G401.6 (cell line): ENCODE measurements at regions not wholly inside any gene's neighbourhood (a gene's known extent, or its start where the extent isn't known, plus 50 kb on each side); places are given as distances from the start of the nearest gene placed in this dataset.

Source experiments
- FAIRE-seq: peaks from 2 replicates; lab custom pipeline; 2012; peaks lifted over from hg19 to GRCh38; lab: Jason Lieb, UNC

- FAIRE-seq = no peak
Observed at GRCh38 chr4:32251126-32251525, 1531.0 kb downstream of the PCDH7 start.

- no peak for FAIRE-seq
Observed at GRCh38 chr4:32251926-32252325, 1531.8 kb downstream of the PCDH7 start.

DNA sequence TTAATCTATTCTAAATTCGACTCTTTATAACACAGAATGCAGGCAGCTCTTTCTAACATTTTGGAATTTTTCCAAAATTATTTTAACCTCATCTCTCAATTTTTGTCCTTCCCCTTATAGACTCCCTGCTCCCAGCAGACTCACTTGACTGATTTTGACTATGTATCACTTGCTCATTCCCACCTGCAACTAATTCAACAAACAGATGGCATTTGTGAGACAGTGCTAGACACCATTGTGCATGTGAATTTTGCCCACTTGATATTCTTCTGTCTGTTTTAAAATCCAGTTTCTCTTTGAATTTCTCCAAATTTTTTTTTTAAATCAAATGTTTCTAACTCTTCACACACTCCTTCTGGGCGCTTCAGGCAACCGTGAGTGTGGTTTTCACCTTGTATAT, 1534.0 kb downstream of the PCDH7 start:
- FAIRE-seq = no peak

- FAIRE-seq = no peak
Observed at GRCh38 chr4:32258986-32259385, 1538.8 kb downstream of the PCDH7 start.

DNA sequence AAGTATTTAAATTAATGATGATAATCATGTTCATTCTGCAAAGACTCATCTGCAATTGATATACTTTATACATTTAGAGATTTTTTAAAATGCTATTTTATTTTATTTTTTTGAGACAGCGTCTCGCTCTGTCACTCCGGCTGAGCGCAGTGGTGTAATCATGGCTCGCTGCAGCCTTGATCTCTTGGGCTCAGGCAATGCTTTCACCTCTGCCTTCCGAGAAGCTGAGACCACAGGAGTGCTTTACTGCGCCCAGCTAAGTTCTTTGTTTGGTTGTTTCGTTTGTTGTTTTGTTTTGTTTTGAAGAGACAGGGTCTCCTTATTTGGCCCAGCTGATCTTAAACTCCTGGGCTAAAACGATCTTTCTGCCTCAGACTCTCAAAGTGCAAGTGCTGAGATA, 1541.0 kb downstream of the PCDH7 start:
- FAIRE-seq = no peak

DNA sequence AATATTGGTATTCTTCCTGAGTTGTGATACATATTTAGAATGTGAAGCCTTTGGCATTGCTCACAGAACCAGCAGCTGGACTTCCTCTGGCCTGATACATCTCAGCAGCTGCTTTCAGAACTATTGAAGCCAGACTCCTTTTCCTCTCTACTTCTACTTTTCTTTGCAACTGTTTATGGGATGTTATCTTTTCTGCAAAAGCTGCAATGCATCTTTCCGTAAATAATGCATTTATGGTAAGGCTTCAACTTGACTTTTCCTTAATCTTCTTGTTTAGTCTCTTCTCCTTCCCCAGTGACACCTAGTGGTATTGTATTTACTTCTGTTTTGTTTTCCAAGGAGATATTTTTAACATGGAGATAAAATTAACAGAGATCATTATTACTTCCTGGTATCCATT, 1548.7 kb downstream of the PCDH7 start:
- no peak for FAIRE-seq

GRCh38 chr4:32290102-32290501, 1569.9 kb downstream of the PCDH7 start:
- no peak for FAIRE-seq

DNA sequence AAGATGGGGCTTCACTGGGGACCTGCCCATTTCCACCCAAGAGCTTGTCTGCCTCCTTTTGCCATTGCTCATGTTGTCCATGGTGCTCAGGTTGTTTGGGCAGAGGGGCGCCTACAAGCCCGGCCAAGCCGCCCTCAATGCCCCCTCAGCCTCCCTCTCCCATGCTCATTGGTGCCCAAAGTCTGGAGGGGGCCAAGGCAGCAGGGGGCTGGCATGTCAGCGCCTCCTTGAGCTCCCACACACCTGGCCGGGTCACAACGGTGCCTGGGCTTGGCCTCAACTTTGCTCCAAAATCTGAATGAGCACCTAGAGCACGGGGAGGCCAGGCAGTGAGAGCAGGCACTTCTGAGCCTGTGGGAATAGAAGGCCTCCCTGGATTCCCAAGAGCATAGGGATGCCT, 1598.8 kb downstream of the PCDH7 start:
- FAIRE-seq = no peak

GRCh38 chr4:32321421-32321820, 1601.3 kb downstream of the PCDH7 start:
- no peak for FAIRE-seq

DNA sequence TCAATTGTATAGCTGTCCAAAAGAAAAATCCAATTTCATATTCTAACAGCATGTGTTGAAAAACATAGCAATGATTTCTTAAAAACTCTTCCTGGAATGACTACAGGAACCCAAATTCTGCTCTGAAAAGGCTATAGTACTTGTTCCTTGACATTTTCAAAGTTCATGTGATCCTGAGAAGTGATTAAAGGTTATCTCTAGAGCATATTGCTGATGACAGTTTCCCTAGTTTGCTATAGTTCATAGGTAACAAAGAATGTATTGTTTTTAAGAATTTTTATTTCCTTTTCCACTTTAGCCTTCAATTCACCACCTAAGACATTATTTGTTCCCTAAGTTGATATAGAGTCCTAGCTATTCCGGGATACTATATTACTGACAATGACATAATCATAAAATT, 1614.6 kb downstream of the PCDH7 start:
- FAIRE-seq = no peak

GRCh38 chr4:32337403-32337802, 1617.2 kb downstream of the PCDH7 start:
- no peak for FAIRE-seq

- FAIRE-seq = no peak
Observed at GRCh38 chr4:32340591-32340990, 1620.4 kb downstream of the PCDH7 start.

DNA sequence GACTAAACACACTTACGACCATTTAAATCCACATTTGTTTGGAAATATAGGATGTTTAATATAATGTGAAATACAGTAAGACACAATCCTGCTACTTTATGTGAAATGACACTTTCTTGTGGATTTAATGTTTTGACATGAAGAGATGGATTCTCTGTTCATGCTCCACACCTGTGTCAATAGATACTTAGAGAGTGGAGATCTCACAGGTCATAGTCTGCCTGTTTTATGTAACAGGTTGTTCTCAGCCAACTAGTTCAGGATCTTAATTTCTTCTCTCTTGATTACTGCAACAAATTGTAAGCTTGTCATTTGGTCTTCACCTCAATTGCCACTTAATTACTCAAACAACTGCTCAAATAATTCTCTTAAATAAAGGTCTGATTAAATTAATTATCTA, 1621.2 kb downstream of the PCDH7 start:
- no peak for FAIRE-seq

- no peak for FAIRE-seq
Observed at GRCh38 chr4:32342054-32342453, 1621.9 kb downstream of the PCDH7 start.

GRCh38 chr4:32349026-32349425, 1628.9 kb downstream of the PCDH7 start:
- FAIRE-seq = no peak

- no peak for FAIRE-seq
Observed at GRCh38 chr4:32374206-32374605, 1654.0 kb downstream of the PCDH7 start.

GRCh38 chr4:32393806-32394205, 1673.6 kb downstream of the PCDH7 start:
- no peak for FAIRE-seq

GRCh38 chr4:32394255-32394654, 1674.1 kb downstream of the PCDH7 start:
- FAIRE-seq = no peak

DNA sequence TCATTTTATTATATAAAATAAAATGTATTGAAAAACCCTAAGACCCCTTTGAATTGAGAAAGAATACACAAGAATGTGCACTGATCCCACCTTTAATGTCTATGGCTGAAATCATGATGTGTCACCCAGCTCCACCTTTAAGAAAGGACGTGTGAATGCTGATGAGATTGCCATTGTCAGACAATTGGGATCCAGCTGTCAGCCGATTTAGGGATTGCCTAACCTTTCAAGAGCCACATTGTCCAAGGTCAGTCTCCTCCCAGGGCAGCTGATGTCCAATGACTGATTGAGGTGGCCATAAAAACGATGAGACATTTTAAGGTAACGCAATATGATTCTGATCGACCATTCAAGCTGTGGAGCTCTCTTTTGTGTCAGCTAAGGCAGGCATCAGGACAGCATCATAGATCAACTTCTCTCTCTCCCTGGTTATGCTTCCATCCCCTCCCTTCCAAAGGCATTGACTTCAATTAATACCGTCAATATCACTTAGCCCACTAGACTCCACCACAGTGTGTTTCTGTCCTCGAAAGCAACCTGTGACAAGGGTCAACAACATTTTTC, 1676.4 kb downstream of the PCDH7 start:
- FAIRE-seq = no peak

GRCh38 chr4:32400870-32401269, 1680.7 kb downstream of the PCDH7 start:
- no peak for FAIRE-seq

GRCh38 chr4:32417113-32417704, 1697.0 kb downstream of the PCDH7 start:
- FAIRE-seq = no peak

GRCh38 chr4:32423267-32423666, 1703.1 kb downstream of the PCDH7 start:
- FAIRE-seq = no peak

DNA sequence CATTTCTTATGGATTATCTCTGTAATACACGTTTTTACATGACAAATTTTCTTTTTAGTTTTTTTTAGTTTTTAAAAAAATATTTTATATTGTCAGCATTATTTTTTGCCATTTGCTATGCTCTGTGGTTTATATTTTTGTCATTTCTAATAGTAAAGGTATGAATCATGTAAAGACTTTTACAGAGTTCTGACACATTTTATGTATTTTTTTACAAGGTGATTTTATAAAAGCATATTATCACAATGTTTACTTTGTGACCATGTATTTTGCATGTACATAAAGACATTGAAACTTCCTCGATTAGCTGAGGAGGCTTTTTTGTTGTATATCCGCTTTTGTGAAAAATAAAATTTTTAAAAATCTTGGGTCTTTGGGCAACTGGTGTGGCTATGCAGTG, 1705.1 kb downstream of the PCDH7 start:
- no peak for FAIRE-seq

GRCh38 chr4:32427566-32427965, 1707.4 kb downstream of the PCDH7 start:
- no peak for FAIRE-seq

DNA sequence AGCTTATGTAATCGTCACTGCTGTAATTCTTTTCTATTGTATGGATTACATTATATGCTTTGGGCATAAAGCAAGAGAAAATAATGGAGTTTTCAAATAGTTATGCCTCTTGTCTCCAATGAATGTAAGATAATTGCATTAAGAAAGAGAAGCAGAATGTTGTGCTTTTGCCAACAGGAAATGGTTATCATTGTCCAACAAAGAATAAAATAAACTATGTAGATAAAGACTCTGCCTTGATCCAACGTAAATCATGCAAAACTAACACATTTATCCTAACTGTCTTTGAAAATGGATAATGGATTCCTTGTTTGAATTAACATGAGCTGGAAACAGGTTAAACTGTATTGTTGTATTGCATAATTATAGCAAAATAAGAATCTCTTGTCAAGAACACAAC, 1709.0 kb downstream of the PCDH7 start:
- no peak for FAIRE-seq
